BLaER1 treated with 17β-estradiol and CSF1 and Interleukin-3, amounts not matched to agents 10 nM and 100 nM (cell line): ENCODE measurements at regions not wholly inside any gene's neighbourhood (a gene's known extent, or its start where the extent isn't known, plus 50 kb on each side); places are given as distances from the start of the nearest gene placed in this dataset.

ENCODE experiments used
- H3K27ac ChIP-seq, 11 experiments: shearing (Covaris generic); formaldehyde crosslinking; 2 replicates each; pipeline ENCODE4 v1.8.1; 2022
- H3K27me3 ChIP-seq, 11 experiments: shearing (Covaris generic); formaldehyde crosslinking; 2 replicates each; pipeline ENCODE4 v1.8.1; 2022
- H3K36me3 ChIP-seq, 11 experiments: shearing (Covaris generic); formaldehyde crosslinking; 2 replicates each; pipeline ENCODE4 v1.8.1; 2022
- H3K4me1 ChIP-seq, 10 experiments: shearing (Covaris generic); formaldehyde crosslinking; 2 replicates each; pipeline ENCODE4 v1.8.1; 2022
- H3K4me2 ChIP-seq, 11 experiments: shearing (Covaris generic); formaldehyde crosslinking; 2 replicates each; pipeline ENCODE4 v1.8.1; 2022
- H3K4me3 ChIP-seq, 10 experiments: shearing (Covaris generic); formaldehyde crosslinking; 2 replicates each; pipeline ENCODE4 v1.8.1; 2022
- H3K9ac ChIP-seq, 11 experiments: shearing (Covaris generic); formaldehyde crosslinking; 2 replicates each; pipeline ENCODE4 v1.8.1; 2022
- H3K9me3 ChIP-seq, 11 experiments: shearing (Covaris generic); formaldehyde crosslinking; replicated peaks in 1 of 11; 2 replicates each; pipeline ENCODE4 v1.8.1; 2022
- H4K20me1 ChIP-seq, 11 experiments: shearing (Covaris generic); formaldehyde crosslinking; 2 replicates each; pipeline ENCODE4 v1.8.1; 2022
- Cebpa-rat ChIP-seq, 11 experiments: shearing (Covaris generic); IDR thresholded peaks; 2 replicates each; pipeline ENCODE4 v1.8.1; 2022

- no peak overlapping the region for H3K4me2 ChIP-seq
- H3K4me3 ChIP-seq, result no peak overlapping the region
- no peak overlapping the region for H3K9ac ChIP-seq
- TF ChIP-seq Cebpa-rat (IDR thresholded peaks at IDR 0.05), result no peak
- H3K9me3 ChIP-seq, result peaks cover 0 to 15% (median 0%) of the 10 kb centered on the region in 11 experiments; a peak in 5 of 22 replicates
- no peak overlapping the region for H3K27ac ChIP-seq
- H4K20me1 ChIP-seq, result no peaks in the 10 kb centered on the region
- no peaks in the 10 kb centered on the region for H3K27me3 ChIP-seq
- H3K36me3 ChIP-seq, result no peaks in the 10 kb centered on the region
- H3K4me1 ChIP-seq, result no peaks in the 10 kb centered on the region
Observed at GRCh38 chr4:174438711-174439110, 83.6 kb downstream of the HPGD start.

GRCh38 chr4:174437749-174438148 lies 84.5 kb downstream of the HPGD start:
- Histone ChIP-seq H3K27me3 (no peaks in the 10 kb centered on the region), H3K4me3 (no peak overlapping the region), H3K4me1 (no peaks in the 10 kb centered on the region), H3K9me3 (peaks cover 0 to 15% (median 0%) of the 10 kb centered on the region in 11 experiments; a peak in 5 of 22 replicates), H3K4me2 (no peak overlapping the region), H3K36me3 (no peaks in the 10 kb centered on the region), H3K27ac (no peak overlapping the region), H3K9ac (no peak overlapping the region), H4K20me1 (no peaks in the 10 kb centered on the region)
- no peak for TF ChIP-seq Cebpa-rat (IDR thresholded peaks at IDR 0.05)

- H3K9ac ChIP-seq, result no peak overlapping the region
- H3K4me2 ChIP-seq, result no peak overlapping the region
- no peak for TF ChIP-seq Cebpa-rat (IDR thresholded peaks at IDR 0.05)
Observed at GRCh38 chr4:174437324-174437723, 85.0 kb downstream of the HPGD start.

DNA sequence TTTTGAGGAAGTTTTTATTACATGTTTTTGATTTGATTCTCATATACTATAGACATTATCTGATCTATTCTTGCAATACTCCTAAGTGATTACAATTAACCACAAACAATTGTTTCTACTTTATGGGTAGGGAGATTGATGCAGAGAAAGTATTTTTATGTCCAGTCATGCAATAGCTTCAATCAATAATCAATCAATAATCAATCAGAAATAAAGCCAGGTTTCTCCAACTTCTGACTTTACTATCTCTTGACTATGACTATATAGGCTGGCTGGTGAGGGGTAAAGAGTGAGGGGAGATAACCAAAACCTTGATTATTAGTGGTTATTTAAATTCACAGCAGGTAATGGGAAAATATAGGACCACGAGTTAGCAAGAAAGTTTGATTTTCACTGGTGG lies 85.9 kb downstream of the HPGD start:
- no peak overlapping the region for H3K4me2 ChIP-seq
- no peak overlapping the region for H3K9ac ChIP-seq
- no peak overlapping the region for H3K4me3 ChIP-seq
- H3K27me3 ChIP-seq, result no peaks in the 10 kb centered on the region
- H3K27ac ChIP-seq, result no peak overlapping the region
- H4K20me1 ChIP-seq, result no peaks in the 10 kb centered on the region
- H3K9me3 ChIP-seq, result peaks cover 0 to 11% (median 0%) of the 10 kb centered on the region in 11 experiments; a peak in 5 of 22 replicates
- H3K36me3 ChIP-seq, result no peaks in the 10 kb centered on the region
- no peaks in the 10 kb centered on the region for H3K4me1 ChIP-seq
- no peak for TF ChIP-seq Cebpa-rat (IDR thresholded peaks at IDR 0.05)

More at GRCh38 chr4:174437324-174437723, 85.0 kb downstream of the HPGD start:
- Histone ChIP-seq H4K20me1 (no peaks in the 10 kb centered on the region), H3K9me3 (peaks cover 0 to 15% (median 0%) of the 10 kb centered on the region in 11 experiments; a peak in 5 of 22 replicates), H3K27ac (no peak overlapping the region), H3K4me1 (no peaks in the 10 kb centered on the region), H3K27me3 (no peaks in the 10 kb centered on the region), H3K4me3 (no peak overlapping the region), H3K36me3 (no peaks in the 10 kb centered on the region)

- TF ChIP-seq Cebpa-rat (IDR thresholded peaks at IDR 0.05), result no peak
- Histone ChIP-seq H3K27ac (no peak overlapping the region), H3K36me3 (no peaks in the 10 kb centered on the region), H3K9me3 (peaks cover 0 to 7% (median 0%) of the 10 kb centered on the region in 11 experiments; a peak in 4 of 22 replicates), H3K4me3 (no peak overlapping the region), H3K27me3 (no peaks in the 10 kb centered on the region), H3K9ac (no peak overlapping the region), H3K4me2 (no peak overlapping the region), H3K4me1 (no peaks in the 10 kb centered on the region), H4K20me1 (no peaks in the 10 kb centered on the region)
Observed at GRCh38 chr4:174435974-174436373, 86.3 kb downstream of the HPGD start.

- Histone ChIP-seq H3K36me3 (no peaks in the 10 kb centered on the region), H3K27me3 (no peaks in the 10 kb centered on the region), H3K9ac (no peak overlapping the region), H3K4me3 (no peak overlapping the region), H3K9me3 (no peaks in the 10 kb centered on the region), H3K4me2 (no peak overlapping the region), H4K20me1 (no peaks in the 10 kb centered on the region), H3K27ac (no peak overlapping the region), H3K4me1 (no peaks in the 10 kb centered on the region)
- no peak for TF ChIP-seq Cebpa-rat (IDR thresholded peaks at IDR 0.05)
Observed at GRCh38 chr4:174434455-174434854, 87.8 kb downstream of the HPGD start.

GRCh38 chr4:174430576-174430975 lies 91.7 kb downstream of the HPGD start:
- Histone ChIP-seq H3K27ac (no peak overlapping the region), H3K27me3 (no peaks in the 10 kb centered on the region), H3K9me3 (no peaks in the 10 kb centered on the region), H3K4me1 (no peaks in the 10 kb centered on the region; a peak in 1 of 20 replicates), H3K4me3 (no peak overlapping the region), H3K4me2 (no peak overlapping the region), H4K20me1 (no peaks in the 10 kb centered on the region), H3K9ac (no peak overlapping the region), H3K36me3 (no peaks in the 10 kb centered on the region)
- TF ChIP-seq Cebpa-rat (IDR thresholded peaks at IDR 0.05), result no peak

- H3K4me3 ChIP-seq, result no peak overlapping the region
- TF ChIP-seq Cebpa-rat (IDR thresholded peaks at IDR 0.05), result no peak
- no peak overlapping the region for H3K9ac ChIP-seq
- no peaks in the 10 kb centered on the region for H3K27me3 ChIP-seq
- no peak overlapping the region for H3K4me2 ChIP-seq
- no peak overlapping the region for H3K27ac ChIP-seq
- H3K36me3 ChIP-seq, result no peaks in the 10 kb centered on the region
- H3K4me1 ChIP-seq, result no peaks in the 10 kb centered on the region; a peak in 1 of 20 replicates
- H3K9me3 ChIP-seq, result no peaks in the 10 kb centered on the region
- H4K20me1 ChIP-seq, result no peaks in the 10 kb centered on the region
Observed at GRCh38 chr4:174429701-174430410, 92.4 kb downstream of the HPGD start.

GRCh38 chr4:174427571-174428140 lies 94.6 kb downstream of the HPGD start:
- Histone ChIP-seq H4K20me1 (no peaks in the 10 kb centered on the region), H3K27me3 (no peaks in the 10 kb centered on the region), H3K4me2 (no peak overlapping the region), H3K9ac (no peak overlapping the region), H3K27ac (no peak overlapping the region), H3K4me1 (peaks cover 10 to 18% (median 14%) of the 10 kb centered on the region in 10 experiments), H3K9me3 (no peaks in the 10 kb centered on the region), H3K4me3 (no peak overlapping the region), H3K36me3 (no peaks in the 10 kb centered on the region)
- TF ChIP-seq Cebpa-rat (IDR thresholded peaks at IDR 0.05), result no peak

DNA sequence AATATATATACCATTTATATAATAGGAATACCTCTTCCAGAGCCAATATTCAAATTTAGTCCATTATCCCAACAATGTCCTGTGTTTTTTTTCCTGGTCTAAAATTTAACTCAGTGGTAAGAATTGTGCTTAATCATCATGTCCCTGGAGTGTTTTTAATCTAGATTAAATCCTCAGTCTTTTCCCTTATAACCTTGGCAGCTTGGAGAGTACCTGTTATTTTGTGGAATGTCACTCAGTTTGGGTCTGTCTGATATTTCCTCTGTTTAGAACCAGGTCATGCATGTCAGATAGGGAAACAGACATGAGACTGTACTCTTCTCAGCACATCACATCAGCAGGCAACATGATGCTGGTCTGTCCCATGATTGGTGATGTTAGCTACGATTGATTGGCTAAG lies 96.6 kb downstream of the HPGD start:
- H4K20me1 ChIP-seq, result no peaks in the 10 kb centered on the region
- H3K36me3 ChIP-seq, result no peaks in the 10 kb centered on the region
- no peak overlapping the region for H3K27ac ChIP-seq
- H3K9ac ChIP-seq, result no peak overlapping the region
- H3K27me3 ChIP-seq, result no peaks in the 10 kb centered on the region
- no peak overlapping the region for H3K4me3 ChIP-seq
- no peaks in the 10 kb centered on the region for H3K9me3 ChIP-seq
- TF ChIP-seq Cebpa-rat (IDR thresholded peaks at IDR 0.05), result no peak
- peaks cover 11 to 28% (median 20%) of the 10 kb centered on the region in 10 experiments for H3K4me1 ChIP-seq
- no peak overlapping the region for H3K4me2 ChIP-seq
